ENCODE measurements at regions not wholly inside any gene's neighbourhood (a gene's known extent, or its start where the extent isn't known, plus 50 kb on each side); places are given as distances from the start of the nearest gene placed in this dataset.

- DNase-seq: no peak
Measured at GRCh38 chr2:19474128-19474527, 115.7 kb upstream of the OSR1 start.

DNA sequence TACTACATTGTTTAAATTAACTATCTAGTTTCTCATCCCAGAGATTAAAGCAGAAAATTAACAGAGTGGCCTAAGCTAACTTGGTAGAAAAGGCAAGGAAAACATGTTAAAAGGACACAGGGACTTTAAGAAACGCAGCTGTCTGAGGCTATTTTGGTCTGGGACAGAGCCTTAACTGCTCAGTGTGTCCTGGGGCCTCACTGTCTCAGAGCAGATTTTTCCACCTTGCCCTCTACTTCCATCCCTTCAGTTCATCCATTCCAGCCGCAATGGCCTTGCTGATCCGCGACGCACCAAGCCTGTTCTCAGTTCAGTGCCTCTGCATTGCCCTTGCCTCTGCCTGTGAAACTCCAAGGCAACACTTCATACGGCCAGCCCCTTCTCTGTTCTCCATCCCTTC, 114.9 kb upstream of the OSR1 start:
- DNase-seq: no peak

DNA sequence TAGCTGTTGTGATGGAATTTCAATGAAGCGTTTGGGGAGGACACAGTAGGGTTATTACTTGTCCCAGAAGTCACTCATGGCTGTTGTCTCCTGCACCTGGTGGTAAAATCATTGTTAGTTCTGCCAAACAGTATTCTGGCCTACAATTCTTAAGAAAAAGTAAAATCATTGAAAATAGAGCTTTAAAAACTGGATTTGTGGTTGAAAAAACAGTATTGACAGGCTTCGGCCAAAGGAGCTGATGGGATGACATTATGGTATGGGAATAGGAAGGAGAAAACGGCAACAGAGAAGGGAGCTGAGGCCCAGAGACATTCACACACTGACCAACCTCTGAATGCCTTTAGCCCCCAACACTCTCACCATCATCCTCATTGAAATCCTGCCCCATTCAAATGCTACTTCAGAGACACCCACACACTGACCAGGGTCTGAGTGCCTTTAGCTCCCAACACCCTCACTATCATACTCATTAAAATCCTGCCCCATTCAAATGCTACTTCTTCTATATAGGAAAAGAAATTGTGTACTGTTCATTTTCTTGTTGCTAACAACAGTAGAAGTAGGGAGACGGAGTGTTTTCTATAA, 114.1 kb upstream of the OSR1 start:
- no peak for DNase-seq

GRCh38 chr2:19471491-19471890, 113.1 kb upstream of the OSR1 start:
- no peak for DNase-seq

DNA sequence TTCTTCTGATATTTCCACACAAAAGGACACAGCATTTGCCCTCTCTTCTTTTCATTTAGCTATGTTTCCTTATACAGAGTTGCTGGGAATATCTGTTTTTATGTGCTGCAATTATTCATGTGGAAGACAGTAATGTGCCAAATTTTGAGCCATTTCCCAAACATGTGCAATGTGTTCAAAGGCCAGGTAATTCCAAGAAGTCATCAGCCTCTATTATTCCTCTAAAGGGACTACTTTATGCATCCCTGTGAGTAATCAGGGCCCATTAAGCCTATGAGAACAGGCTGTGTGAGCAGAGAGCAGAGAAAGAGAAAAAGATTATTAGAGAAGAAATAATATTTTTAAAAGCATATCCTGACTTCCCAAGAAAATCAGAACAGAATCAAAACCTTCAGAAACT, 107.6 kb upstream of the OSR1 start:
- no peak for DNase-seq

DNA sequence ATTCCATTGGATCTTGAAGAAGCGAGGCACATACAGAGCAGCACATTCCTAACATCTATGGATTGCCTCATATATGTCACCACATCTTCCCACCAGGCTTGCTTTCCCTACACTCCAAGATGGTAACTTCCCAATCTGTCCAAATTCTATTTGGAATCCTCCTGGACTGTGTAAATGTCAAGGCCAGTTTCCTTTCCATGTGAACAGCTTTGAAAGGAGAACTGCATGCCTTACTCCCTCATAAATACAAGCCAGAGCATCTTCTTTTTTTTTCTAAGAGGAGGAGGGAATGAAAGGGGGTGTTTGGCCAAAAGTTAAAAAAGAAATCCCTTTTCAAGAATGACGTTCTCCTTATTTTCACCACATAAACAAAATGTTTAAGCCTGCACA, 103.8 kb upstream of the OSR1 start:
- no peak for DNase-seq

- DNase-seq: no peak
Measured at GRCh38 chr2:19461504-19462255, 103.3 kb upstream of the OSR1 start.

- no peak for DNase-seq
Measured at GRCh38 chr2:19460761-19461160, 102.3 kb upstream of the OSR1 start.

- DNase-seq: no peak
Measured at GRCh38 chr2:19458427-19459003, 100.1 kb upstream of the OSR1 start.

DNA sequence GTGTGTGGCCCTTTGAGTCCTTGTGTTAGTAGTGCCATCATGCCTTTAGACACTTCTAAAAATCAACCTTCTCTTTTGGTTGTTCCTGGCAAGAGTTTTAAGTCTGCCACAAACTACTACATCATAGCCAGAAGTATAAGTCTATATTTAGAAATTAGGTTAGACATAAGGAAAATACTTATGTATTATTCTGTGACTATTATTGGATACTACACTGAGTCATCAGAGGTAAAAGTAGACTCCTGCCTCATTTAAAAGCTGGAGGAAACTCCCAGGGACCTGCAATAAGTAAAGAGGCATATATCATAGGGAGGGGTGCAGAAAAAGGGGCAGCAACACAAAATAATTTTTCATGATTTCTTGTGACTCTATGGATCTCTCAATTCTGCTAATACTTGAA, 99.4 kb upstream of the OSR1 start:
- DNase-seq: no peak

GRCh38 chr2:19456705-19457309, 98.4 kb upstream of the OSR1 start:
- DNase-seq: no peak

DNA sequence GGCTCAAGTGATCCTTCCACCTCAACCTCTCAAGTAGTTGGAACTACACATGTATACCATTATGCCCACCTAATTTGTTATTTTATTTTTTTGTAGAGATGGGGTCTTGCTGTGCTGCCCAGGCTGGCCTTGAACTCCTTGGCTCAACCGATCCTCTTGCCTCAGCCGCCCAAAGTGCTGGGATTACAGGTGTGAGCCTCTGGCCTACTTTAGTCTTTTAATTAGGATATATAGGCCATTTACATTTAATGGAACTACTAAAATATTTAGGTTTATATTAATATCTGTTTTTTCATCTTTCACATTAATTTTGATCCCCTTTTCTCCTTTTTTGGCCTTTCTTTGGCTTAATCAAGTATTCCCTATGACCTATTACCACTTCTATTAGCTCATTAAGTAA, 95.7 kb upstream of the OSR1 start:
- DNase-seq: no peak

GRCh38 chr2:19442731-19443130, 84.3 kb upstream of the OSR1 start:
- DNase-seq: no peak

DNA sequence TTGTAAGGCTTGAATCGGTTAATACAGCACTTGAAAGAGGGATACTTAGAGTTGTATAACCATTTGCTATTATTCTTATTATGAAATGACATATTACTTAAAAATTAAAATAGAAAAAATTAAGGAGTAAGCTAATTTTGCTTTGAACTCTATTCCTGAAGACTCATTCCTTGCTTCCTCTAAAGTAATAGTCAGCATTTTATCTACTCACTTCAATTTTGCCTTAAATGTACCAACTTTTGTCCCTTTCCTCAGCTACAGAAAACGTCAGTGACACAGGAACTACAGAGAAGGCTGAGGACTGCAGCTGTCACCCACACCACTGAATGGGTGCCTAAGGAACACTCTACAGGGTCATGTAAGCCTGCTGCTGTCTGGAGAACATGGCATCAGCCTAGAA, 80.7 kb upstream of the OSR1 start:
- DNase-seq: no peak

GRCh38 chr2:19435815-19436214, 77.4 kb upstream of the OSR1 start:
- no peak for DNase-seq

- DNase-seq: no peak
Measured at GRCh38 chr2:19434413-19434812, 76.0 kb upstream of the OSR1 start.

DNA sequence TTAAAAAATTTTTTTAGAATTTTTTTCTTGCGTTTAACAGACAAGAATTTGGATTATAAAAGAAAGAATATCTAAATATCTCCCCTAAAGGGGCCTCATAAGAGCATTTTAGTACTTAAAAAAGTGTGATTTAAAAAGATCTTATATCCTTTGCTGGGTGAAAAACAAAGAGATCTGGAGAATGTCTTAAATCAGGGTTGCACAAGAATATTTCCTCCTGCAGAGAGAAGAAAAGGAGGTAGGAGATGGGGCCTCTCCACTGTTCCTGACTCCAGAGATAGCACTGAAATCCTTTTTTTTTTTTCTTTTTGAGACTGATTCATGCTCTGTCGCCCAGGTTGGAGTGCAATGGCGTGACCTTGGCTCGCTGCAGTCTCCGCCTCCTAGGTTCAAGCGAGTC, 68.5 kb upstream of the OSR1 start:
- no peak for DNase-seq

DNA sequence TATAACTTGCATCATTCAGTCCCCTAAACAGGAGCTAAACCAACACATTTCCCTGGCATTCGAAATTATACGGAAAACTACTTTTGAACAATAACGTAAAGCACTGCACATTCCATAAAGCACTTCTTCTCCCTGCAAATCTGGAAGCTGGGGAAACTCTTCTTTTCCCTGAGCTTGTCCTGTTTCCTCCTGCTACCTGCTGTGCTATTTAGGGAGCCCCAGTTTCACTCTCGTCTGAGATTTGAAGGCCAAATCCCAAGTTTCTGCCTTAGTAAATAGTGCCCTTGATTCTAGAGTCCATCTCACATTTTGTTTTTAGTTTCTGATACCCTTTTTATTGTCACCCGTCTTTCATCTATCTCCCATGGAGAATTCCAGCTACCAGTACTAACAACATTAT, 67.7 kb upstream of the OSR1 start:
- DNase-seq: no peak

DNA sequence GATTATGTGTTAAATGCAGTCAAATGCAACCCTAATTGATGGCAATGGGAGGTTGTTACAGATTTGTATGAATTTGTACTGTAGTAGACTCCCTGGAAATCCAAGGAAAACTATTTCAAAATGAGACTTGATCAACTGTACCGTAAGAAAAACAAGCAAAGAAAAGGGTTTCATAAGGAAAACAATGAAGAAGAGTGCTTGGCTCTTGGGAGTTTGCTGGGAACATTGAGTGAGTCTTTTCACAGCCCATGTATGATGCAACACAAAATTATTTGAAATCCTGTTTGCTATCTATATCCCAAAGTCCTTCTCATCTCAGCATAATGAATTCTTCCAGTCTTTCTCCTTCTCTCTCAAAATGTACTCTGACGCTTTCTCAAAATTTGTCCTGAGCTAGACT, 67.0 kb upstream of the OSR1 start:
- DNase-seq: no peak

GRCh38 chr2:19419211-19419880, 60.9 kb upstream of the OSR1 start:
- DNase-seq: no peak

GRCh38 chr2:19416784-19417684, 58.6 kb upstream of the OSR1 start:
- no peak for DNase-seq

DNA sequence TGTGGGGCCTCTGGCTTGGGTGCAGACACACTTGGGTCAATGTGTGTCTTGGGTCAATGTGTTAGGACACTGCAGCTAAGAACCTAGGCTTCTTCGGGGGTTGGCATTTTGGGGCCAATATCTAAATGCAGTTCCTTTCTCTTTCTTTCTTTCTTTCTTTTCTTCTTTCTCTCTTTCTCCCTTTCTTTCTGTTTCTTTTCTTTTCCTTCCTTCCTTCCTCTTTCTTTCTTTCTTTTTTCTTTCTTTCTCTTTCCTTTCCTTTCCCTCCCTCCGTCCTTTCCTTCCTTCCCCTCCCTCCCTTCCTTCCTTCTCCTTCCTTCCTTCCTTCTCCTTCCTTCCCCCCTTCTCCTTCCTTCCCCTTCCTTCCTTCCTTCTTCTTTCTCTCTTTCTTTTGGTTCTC, 57.7 kb upstream of the OSR1 start:
- DNase-seq: no peak

- no peak for DNase-seq
Measured at GRCh38 chr2:19409046-19409445, 50.6 kb upstream of the OSR1 start.
